HG02970 (cell line): ENCODE measurements at regions not wholly inside any gene's neighbourhood (a gene's known extent, or its start where the extent isn't known, plus 50 kb on each side); places are given as distances from the start of the nearest gene placed in this dataset.
"Not testable (repeated sequence)": the region's sequence is repeated elsewhere in the genome, so short reads cannot be mapped to it uniquely, and the experiment has no call there.

Experiments
- ATAC-seq: cut with Tn5 transposase; IDR thresholded peaks from one replicate; pipeline ENCODE4 v1.9.1; 2021; ENCODE audit warnings: mild to moderate bottlenecking, moderate library complexity, moderate number of reproducible peaks; ENCODE audit not compliant: unreplicated experiment, low FRiP score

- ATAC-seq = no peak
These were observed 2459.4 kb downstream of the PCDH9 start for GRCh38 chr13:64770743-64771142.

DNA sequence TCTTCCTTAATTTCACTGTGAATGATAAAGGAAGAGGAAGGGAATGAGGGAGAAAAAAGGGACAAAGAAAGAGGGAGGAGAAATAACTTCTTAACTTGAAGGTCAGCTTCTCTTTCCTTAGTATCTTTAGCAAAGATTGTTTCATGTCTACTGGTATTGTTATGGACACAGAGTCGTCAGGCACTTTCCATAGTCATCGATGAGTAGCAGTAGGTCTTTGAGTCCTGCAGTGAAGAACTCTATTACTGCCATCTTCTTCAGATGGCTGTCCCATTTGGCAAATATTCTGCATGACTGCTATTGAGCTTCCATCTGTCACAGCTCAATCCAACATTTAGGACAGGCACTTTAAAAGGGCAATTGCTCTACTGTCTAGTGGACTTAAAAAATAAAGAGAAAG lies 2463.1 kb downstream of the PCDH9 start:
- ATAC-seq = no peak

DNA sequence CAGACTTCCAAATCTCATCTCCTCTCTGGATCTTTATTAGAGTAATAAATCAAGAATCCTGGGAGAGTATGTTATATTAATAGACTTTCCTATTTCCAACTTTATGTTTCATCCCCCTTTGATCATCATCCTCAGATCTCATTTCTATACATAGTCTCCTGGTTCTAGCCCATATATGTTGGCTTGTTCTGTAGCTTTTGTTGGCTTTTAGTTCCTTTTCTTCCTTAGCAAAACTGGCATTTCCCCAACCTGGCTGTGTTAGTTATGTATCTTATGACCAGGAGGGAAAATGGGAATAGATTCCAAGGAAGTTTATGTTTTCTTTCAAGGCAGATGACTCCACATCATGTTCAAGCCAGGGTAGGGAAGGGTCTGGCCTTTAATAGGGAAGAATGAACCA lies 2464.5 kb downstream of the PCDH9 start:
- no peak for ATAC-seq

DNA sequence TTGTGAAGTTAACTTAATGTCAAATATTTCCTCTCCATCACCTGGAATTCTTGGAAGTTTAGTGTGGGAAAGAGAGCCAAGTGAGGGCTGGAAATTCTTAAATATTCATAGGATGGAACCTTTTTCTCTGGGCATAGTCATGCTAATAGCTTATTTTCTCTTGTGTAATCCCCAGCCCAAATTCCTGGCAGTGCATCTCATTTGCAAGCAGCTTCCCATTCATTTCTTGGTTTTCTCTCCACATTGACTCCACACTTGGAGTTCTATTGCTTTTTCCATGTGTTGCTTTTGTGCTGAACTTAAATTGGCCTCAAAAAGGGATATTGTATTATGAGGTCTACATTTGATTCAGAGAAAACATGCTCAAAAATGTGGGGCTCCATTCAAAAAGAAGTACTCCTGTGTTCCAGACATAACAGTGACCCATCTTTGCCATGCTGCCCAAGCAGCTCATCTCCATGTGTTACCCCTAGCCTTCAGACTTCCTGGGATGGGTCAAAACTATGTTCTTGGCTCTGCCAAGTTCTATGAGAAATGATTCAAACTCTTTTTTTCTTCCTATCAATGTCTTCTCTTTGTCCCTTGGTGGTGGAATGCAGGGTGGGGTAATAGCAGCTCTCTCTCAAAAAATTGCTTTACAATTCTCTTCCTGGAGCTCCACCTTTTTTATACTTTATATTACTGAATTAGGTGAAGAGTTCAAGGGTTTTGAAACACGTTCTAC lies 2471.5 kb downstream of the PCDH9 start:
- no peak for ATAC-seq

DNA sequence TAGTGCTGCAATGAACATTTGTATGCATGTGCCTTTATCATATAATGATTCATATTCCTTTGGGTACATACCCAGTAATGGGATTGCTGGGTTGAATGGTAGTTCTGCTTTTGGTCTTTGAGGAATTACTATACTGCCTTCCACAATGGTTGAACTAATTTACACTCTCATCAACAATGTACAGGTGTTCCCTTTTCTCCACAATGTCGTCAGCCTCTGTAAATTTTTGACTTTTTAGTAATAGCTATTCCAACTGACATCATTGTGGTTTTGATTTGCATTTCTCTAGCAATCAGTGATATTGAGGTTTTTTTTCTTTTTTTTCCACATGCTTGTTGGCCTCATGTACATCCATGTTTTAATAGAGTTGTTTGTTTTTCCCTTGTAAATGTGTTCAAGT lies 2473.5 kb downstream of the PCDH9 start:
- no peak for ATAC-seq

- ATAC-seq = no peak
These were observed 2474.2 kb downstream of the PCDH9 start for GRCh38 chr13:64755961-64756360.

- ATAC-seq = no peak
These were observed 2476.7 kb downstream of the PCDH9 start for GRCh38 chr13:64753233-64754000.

GRCh38 chr13:64749301-64749700 lies 2480.8 kb downstream of the PCDH9 start:
- ATAC-seq = no peak

DNA sequence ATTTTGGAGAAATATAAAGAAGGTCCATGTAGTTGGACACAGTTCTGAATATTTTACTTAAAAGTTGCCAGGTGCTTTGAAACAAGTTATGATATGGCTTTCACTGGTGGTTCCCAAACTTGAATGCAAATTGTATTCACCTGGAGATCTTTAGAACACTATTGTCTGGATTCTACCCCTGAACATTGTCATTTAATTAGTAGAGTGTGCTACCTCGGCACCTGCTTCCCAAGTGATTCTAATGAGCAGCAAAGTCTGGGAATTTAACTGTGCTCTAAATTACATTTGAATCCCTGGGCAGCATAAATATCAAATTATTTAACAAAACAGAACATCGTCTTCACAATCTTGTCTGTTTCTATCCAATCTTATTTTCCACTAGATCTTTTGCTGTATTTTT lies 2483.3 kb downstream of the PCDH9 start:
- no peak for ATAC-seq

DNA sequence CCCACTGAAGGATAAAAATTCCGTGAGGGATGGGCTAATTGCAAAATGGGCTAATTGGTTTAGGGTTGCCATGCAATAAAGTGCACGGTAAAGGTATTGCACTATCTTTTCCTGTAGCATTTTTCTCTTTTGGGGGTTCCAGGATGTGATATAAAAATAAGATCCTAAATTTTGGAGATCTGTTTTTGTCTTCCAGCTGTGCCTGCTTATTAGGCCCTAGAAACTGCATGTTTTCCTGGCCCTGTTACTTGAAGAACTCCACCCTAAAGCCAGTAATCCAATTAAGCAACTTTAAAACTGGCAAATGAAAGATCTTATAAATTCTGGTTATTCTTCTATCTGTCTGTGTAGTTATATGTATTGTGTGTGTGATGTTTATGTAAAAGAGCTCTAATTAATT lies 2489.6 kb downstream of the PCDH9 start:
- no peak for ATAC-seq

DNA sequence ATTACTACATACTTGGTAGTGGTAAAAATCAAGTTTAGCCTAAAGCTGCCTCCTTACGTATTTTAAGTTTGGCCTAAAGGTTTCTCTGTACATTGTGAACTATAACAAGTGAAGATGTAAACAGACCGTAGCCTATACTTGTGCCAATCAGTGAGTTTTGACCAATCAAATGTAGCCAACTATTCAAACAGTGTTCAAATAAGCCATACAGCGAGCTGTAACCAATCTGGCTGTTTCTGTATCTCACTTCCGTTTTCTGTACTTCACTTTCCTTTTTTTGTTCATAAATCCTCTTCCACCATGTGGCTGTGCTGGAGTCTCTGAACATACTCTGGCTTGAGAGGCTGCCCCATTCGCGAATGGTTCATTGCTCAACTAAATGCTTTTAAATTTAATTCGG lies 2504.6 kb downstream of the PCDH9 start:
- ATAC-seq = no peak

- no peak for ATAC-seq
These were observed 2506.4 kb downstream of the PCDH9 start for GRCh38 chr13:64723724-64724123.

- no peak for ATAC-seq
These were observed 2512.0 kb downstream of the PCDH9 start for GRCh38 chr13:64718116-64718515.

GRCh38 chr13:64716936-64717335 lies 2513.2 kb downstream of the PCDH9 start:
- ATAC-seq = no peak

DNA sequence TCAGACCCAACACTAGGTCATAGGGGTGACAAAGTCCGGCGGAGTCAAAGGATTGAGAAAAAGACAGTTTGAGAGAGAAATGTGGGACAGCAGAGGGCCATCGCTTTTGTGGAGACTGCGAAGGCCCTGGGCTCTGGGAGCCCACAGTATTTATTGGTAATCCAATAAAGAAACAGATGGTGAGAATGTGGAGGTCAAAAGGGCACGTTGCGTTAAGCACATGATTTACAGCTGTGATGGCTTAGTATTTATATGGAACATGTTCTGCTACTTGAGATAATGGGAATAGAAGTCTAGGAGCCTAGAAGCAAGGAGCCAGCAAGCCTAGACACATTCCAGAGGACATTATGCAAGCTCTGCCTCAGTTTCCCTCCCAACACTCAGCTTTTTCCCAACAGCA lies 2521.1 kb downstream of the PCDH9 start:
- no peak for ATAC-seq

DNA sequence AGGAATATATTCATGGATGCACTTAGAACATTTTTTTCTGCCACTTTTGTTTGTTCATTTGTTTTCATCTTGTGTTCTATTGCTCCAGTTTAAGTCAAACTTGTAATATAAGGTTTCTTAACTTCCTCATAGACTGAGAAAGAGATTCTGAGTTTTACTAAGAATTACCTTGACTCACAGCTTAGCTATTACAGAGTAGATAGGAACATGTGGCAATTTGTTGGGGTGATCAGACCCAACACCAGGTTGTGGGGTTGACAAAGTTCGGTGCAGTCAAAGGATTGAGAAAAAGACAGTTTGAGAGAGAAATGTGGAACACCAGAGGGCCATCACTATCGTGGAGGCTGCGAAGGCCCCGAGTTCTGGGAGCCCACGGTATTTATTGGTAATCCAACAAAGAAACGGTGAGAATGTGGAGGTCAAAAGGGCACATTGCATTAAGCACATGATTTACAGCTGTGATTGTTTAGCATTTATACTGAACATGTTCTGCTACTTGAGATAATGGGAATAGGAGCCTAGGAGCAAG lies 2526.0 kb downstream of the PCDH9 start:
- ATAC-seq = no peak

DNA sequence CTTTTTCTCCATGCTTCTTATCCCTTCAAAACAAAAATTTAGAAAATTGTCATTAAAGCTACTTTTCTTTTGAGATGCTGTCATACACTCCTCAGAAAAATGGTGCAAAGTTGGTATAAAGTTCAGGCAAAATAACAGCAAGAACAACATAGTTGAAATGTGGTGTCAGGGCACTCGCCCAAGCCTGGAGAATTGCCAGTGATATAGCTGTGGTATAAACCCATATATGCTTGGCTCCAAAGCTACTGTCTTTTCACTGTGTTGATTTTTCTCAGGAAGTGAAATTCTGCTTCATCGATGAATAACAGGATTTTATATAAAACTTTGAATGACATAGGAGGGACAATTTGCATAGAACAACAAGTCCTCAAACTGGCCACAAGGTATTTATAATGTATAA lies 2532.9 kb downstream of the PCDH9 start:
- no peak for ATAC-seq

GRCh38 chr13:64688893-64689677 lies 2541.1 kb downstream of the PCDH9 start:
- no peak for ATAC-seq

- not testable (repeated sequence) for ATAC-seq
These were observed 2543.6 kb downstream of the PCDH9 start for GRCh38 chr13:64686536-64686935.

GRCh38 chr13:64684685-64685431 lies 2545.3 kb downstream of the PCDH9 start:
- no peak for ATAC-seq
